GM18907 (cell line): ENCODE measurements at regions not wholly inside any gene's neighbourhood (a gene's known extent, or its start where the extent isn't known, plus 50 kb on each side); places are given as distances from the start of the nearest gene placed in this dataset.

ENCODE experiments used
- ATAC-seq: cut with Tn5 transposase; IDR thresholded peaks from one replicate; pipeline ENCODE4 v1.9.1; 2021; ENCODE audit warnings: mild to moderate bottlenecking, moderate library complexity; ENCODE audit not compliant: unreplicated experiment

- no peak for ATAC-seq
Observed at GRCh38 chr1:84759756-84760155, 69.5 kb upstream of the SSX2IP start.

- no peak for ATAC-seq
Observed at GRCh38 chr1:84758968-84759491, 68.8 kb upstream of the SSX2IP start.

GRCh38 chr1:84758476-84758875 is 68.2 kb upstream of the SSX2IP start:
- no peak for ATAC-seq

GRCh38 chr1:84757301-84757700 is 67.0 kb upstream of the SSX2IP start:
- no peak for ATAC-seq

GRCh38 chr1:84756455-84757082 is 66.3 kb upstream of the SSX2IP start:
- no peak for ATAC-seq

- ATAC-seq, result no peak
Observed at GRCh38 chr1:84756001-84756400, 65.7 kb upstream of the SSX2IP start.

- ATAC-seq, result no peak
Observed at GRCh38 chr1:84755216-84755615, 65.0 kb upstream of the SSX2IP start.

GRCh38 chr1:84754386-84754703 is 64.1 kb upstream of the SSX2IP start:
- no peak for ATAC-seq

- peak; percentile 88 for ATAC-seq
Observed at GRCh38 chr1:84753516-84754385, 63.5 kb upstream of the SSX2IP start.

- no peak for ATAC-seq
Observed at GRCh38 chr1:84750110-84750730, 60.0 kb upstream of the SSX2IP start.

- ATAC-seq, result no peak
Observed at GRCh38 chr1:84749427-84749826, 59.2 kb upstream of the SSX2IP start.

GRCh38 chr1:84748364-84748763 is 58.1 kb upstream of the SSX2IP start:
- ATAC-seq, result no peak

GRCh38 chr1:84745857-84746256 is 55.6 kb upstream of the SSX2IP start:
- no peak for ATAC-seq

GRCh38 chr1:84743896-84744295 is 53.6 kb upstream of the SSX2IP start:
- no peak for ATAC-seq

GRCh38 chr1:84742653-84743052 is 52.4 kb upstream of the SSX2IP start:
- peak; percentile 66 for ATAC-seq

- ATAC-seq, result no peak
Observed at GRCh38 chr1:84740050-84740714, 49.9 kb upstream of the SSX2IP start.
